ENCODE measurements at regions not wholly inside any gene's neighbourhood (a gene's known extent, or its start where the extent isn't known, plus 50 kb on each side); places are given as distances from the start of the nearest gene placed in this dataset.
"Not testable (repeated sequence)": the region's sequence is repeated elsewhere in the genome, so short reads cannot be mapped to it uniquely, and the experiment has no call there.

DNA sequence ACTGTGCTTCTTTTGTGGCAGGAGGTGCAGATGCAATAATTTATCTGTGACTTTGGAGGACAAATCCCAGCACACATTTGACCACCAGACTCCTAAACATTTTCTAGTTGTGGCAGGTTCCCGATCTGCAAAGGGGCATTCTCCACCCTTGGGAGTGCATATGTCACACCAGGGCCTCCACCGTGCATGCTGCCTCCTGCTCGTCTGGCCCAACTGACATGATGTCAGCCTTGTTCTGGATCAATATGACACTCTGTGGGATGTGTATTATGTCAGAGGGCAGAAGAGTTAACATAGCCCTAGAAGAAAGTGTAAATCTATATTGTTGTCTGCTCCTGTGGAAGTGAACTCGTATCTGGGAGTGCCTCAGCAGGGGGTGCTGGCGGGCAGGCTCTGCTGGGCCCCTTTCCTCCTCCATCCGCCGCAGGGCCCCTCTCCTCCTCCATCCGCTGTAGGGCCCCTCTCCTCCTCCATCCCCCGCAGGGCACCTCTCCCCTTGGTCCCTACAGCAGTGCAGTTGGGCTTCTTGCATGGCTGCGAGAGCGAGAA lies 97.7 kb upstream of the PPP1R26 start:
- no peak for DNase-seq (ENCODE audit: low read depth)

DNA sequence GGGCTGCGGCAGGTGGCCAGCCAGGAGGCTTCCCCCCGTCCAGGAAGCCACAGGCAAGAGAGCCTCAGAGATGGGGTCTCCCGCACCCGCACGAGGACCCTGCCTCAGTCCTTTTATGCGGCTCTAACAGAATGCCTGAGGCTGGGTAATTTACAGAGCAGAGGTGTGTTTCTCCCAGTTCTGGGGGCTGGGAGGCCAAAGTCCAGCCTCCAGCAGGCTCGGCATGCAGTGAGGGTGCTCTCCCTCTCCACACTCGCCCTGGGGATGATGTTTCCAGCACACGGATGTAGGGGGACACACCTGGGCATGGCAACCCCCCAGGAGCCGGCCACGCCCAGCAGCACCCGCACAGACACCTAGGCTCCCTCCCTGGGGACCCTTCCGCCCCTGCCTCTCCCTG lies 95.4 kb upstream of the PPP1R26 start:
- no peak for DNase-seq (ENCODE audit: low read depth)

DNA sequence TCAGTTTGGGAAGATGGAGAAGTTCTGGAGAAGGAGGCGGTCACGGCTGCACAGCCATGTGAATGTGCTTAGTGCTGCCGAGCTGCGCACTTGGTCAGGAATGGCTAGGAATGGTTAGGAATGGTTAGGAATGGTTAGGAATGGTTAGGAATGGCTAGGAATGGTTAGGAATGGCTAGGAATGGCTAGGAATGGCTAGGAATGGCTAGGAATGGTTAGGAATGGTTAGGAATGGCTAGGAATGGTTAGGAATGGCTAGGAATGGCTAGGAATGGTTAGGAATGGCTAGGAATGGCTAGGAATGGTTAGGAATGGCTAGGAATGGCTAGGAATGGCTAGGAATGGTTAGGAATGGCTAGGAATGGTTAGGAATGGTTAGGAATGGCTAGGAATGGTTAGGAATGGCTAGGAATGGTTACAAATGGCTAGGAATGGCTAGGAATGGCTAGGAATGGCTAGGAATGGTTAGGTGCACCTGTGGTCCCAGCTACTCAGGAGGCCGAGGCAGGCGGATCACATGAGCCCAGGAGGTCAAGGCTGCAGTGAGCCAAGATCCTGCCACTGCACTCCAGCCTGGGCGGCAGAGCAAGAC lies 94.7 kb upstream of the PPP1R26 start:
- DNase-seq (ENCODE audit: low read depth), result not testable (repeated sequence)

DNA sequence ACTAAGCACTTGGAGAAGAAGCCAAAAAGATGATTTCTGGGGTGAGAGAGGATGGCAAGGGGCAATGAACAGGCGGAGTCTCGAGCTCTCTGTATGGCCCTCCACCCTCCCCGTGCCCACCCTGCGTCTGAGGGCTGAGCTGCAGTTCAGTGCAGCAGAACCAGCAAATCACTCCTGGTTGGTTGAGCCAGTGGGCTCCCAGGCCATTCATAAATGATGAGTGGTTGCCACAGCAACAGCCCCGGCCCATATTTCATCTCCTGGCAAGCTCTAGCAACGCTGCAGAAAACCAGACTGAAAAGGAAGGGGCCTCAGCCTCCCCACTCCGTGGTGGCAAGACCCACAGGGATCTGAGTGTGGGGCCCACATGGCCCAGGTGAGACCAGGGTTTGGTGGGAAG lies 93.8 kb upstream of the PPP1R26 start:
- DNase-seq (ENCODE audit: low read depth), result no peak

DNA sequence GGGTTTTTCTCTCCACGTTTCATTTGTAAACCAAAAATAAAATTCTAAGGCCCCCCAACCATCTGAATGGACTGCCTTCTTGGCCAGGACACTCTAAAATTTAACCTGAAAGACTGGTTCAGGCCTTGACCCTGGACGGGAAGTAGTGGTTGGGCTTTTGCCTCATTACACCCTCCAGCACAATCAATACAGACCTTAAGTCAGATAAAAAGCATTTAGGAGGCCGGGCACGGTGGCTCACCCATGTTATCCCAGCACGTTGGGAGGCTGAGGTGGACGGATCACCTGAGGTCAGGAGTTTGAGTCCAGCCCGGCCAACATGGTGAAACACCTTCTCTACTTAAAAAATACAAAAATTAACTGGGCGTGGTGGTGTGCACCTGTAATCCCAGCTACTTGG lies 91.6 kb upstream of the PPP1R26 start:
- no peak for DNase-seq (ENCODE audit: low read depth)

DNA sequence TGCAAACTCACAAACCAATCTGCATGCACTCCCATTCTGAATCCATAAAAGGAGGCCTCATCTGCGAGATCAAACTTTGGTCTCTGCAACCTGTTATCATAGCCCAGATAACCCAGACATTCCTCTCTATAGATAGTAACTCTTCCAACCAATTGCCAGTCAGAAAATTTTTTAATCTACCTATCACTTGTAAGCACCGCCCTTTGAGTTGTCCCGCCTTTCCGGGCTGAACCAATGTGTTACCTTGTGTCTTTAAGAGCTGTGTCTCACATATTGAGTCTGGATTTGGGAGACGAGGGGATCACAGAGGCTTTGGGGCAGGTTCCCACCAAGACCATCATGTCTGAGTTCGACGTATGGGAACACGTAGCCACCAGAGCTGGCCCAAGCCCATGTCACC lies 91.1 kb upstream of the PPP1R26 start:
- no peak for DNase-seq (ENCODE audit: low read depth)

DNA sequence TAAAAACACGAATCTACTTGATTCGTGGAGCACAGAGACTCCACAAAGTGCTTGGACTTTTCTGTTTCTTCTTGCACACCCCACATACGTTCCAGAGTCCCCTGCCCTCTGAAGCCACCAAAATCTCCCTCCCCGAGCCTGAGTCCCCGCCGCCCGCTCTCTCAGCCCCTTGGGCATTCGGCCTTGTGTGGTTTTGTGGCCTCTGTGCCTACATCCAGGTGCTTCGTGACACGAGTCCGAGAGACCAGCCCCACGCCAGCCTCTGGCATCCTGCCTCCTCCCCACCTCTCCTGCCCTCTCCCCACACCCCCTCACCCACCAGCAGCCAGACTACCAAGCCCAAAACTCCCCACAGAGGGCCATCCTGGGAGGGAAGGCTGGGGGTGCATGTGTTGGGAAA lies 87.8 kb upstream of the PPP1R26 start:
- DNase-seq (ENCODE audit: low read depth), result no peak

DNA sequence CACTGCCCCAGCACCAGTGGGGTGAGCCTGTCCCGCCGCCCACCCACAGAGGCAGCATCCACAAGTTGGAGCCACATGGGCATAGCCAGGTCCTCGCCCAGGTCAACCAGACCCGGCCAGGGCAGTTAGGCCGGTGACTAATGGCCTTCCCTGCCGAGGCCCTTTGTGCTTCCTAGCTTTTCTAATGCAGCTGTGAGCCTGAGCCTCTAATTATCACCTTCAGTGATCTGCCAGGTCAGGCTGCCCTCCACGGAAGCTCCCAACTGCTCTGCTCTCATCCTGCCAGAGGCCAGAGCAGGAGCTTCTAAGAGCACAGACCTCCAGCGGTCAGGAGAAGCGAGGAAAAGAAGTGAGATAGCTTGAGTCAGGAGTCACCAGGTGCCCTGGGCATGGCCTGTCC lies 87.1 kb upstream of the PPP1R26 start:
- DNase-seq (ENCODE audit: low read depth), result no peak

DNA sequence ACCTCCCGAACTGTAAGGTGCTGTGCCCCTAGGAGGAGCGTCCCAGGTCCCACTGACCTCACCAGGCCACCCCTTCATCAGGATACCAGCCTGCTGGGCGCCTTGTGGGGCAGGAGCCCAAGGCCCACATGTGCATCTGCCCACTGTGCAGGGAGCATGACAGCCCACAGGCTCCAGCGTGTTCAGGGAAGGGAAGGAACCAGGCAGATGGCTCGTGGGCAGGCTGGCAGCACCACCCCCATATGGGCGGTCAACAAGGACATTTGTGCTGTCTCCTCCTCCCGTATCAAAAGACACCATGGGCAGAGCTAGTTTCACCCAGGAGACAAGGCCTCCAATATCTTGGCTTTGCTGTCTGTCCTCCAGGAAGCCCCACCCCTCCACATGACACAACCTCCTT lies 85.5 kb upstream of the PPP1R26 start:
- no peak for DNase-seq (ENCODE audit: low read depth)

DNA sequence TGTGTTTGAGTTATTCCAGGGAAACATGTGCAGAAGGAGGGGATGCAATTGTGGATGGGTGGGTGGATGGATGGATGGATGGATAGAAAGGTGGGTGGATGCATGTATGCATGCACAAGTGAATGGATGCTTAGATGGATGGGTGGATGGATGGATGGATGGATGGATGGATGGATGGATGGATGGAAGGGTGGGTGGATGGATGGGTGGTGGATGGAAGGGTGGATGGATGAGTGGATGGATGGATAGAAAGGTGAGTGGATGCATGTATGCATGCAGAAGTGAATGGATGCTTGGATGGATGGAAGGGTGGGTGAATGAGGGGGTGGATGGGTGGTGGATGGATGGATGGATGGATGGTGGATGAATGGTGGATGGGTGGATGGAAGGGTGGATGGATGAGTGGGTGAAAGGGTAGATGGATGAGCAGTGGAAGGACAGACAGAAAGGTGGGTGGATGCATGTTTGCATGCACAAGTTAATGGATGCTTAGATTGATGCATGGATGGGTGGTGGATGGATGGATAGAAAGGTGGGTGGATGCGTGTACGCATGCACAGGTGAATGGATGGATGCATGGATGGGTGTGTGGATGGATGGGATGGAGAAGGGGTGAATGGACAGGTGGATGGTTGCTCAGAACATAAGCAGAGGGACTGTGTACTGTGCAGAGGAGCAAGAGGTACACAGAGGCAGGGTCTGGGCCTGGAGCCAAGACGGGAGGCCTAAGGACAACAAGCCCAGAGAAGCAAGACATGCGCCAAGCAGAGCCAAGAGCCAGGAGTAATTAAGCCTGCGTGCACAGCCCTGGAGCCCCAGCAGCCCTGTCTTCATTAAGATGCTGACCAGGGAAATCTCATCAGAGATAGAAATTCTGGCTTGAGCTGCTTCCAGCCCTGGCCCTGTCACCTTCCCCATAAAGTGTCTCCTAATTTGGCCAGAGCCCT lies 84.6 kb upstream of the PPP1R26 start:
- no peak for DNase-seq (ENCODE audit: low read depth)

DNA sequence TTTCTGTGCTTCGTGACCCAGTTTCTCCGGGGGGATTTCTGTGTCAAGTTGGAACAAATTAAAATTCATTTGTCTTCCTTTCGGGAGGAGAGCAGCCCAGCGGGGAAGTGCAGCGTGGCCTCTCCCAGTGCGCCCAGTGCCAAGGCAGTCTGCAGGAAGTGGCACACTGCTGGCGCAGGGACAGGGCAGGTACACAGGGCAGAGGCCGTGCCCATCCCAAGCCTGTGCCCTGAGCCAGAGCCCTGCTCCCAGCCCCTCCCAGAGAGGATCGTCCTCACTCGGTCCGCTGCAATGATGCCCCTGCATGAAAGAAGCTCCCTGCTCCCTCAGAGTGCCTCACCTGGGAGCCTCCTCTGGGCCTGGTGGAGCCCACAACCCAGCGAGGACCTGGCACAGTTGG lies 82.4 kb upstream of the PPP1R26 start:
- no peak for DNase-seq (ENCODE audit: low read depth)

DNA sequence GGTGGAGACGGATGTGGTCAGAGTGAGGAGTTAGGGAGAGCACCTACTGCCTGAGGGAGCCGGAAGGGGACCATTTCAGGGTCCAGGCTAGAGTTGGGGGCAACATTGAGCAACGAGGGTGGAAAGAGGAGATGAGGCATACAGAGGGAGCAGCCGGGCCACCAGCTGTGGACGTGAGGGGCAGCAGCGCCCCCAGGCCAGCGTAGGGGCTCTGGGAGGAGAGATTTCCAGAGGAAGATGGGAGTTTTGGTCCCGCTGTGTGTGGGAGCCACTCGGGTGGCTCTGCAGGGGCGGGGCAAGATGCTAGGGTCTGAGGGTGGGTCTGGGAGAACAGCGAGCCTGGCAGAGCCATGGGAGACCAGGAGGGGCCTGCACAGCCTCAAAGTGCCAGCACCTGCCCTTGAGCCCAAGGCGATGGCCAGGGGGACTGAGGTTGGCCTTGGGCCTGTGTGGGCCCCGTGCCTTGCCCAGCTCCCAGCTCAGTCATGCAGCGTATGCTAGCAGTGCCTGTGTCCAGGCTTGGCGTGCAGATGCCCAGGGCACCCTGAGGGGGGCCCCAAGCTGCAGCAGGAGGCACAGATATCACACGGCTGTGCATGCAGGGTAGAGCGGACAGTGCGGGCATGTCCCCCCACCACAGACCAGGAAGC lies 80.5 kb upstream of the PPP1R26 start:
- no peak for DNase-seq (ENCODE audit: low read depth)

DNA sequence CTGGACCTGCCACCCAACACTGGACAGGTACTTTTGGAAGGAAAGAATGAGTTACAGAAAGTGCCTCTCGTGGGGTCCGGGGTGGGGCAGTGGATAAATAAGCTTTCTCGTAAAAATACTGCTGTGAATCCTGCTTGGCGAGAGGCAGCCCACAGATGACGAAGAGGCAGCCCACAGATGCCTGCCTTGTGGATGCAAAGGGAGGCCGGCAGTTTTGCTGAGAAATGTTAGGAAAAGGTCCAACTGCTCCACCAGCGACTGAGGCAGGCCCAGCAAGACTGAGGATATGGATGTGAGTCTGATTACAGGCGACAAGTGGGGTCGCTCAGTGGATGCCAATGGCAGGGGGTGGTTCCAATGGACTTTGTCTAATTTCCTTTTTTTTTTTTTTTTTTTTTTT lies 79.1 kb upstream of the PPP1R26 start:
- no peak for DNase-seq (ENCODE audit: low read depth)

DNA sequence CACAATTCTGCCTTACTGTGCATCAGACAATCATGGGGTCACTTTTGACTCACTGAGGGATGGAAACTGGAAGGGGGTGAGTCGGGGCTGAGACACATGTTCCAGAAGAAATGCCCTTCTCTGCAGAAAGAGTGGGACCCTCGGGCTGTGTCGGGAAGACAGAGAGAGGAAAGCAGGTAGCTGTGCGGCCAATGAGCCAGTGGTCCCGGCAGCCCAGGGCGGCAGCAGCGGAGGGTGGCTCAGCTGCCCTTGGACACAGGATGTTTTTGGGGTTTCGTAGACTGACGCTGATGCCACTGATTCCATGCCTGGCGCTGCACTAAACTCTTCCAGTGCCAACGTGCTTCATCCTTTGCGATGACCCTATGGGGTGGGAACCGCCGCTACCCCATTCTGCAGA lies 78.4 kb upstream of the PPP1R26 start:
- DNase-seq (ENCODE audit: low read depth), result no peak

DNA sequence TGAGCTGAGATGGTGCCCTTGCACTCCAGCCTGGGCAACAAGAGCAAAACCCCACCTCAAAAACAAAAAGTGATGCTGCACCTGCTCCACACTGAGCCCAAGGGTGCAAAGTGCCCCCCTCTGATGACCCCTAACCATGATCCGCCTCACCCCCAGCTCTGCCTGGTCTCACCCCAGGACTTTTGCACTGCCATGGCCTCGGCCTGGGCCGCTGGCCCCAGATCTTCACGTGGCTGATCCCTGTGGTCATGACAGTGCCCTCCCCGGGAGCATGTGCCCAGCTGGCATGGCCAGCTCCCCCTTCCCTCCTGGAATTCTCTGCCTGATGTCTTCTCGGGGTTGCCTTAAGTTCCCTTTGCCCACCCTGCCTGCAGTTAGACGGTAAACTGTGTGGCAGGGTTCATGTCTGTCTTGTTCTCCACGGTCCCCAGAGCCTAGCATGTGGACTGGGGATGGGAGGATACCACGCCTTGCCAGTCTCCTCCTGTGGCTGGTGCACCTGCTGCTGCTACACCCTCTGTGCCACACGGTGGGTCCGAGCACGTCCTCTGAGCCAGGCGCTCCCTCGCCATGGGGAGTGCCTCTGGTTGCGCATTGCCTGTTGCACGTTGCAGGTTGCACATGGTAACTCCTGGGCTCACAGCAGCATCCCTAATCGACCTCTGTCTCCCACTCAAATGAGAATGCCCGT lies 77.4 kb upstream of the PPP1R26 start:
- no peak for DNase-seq (ENCODE audit: low read depth)

DNA sequence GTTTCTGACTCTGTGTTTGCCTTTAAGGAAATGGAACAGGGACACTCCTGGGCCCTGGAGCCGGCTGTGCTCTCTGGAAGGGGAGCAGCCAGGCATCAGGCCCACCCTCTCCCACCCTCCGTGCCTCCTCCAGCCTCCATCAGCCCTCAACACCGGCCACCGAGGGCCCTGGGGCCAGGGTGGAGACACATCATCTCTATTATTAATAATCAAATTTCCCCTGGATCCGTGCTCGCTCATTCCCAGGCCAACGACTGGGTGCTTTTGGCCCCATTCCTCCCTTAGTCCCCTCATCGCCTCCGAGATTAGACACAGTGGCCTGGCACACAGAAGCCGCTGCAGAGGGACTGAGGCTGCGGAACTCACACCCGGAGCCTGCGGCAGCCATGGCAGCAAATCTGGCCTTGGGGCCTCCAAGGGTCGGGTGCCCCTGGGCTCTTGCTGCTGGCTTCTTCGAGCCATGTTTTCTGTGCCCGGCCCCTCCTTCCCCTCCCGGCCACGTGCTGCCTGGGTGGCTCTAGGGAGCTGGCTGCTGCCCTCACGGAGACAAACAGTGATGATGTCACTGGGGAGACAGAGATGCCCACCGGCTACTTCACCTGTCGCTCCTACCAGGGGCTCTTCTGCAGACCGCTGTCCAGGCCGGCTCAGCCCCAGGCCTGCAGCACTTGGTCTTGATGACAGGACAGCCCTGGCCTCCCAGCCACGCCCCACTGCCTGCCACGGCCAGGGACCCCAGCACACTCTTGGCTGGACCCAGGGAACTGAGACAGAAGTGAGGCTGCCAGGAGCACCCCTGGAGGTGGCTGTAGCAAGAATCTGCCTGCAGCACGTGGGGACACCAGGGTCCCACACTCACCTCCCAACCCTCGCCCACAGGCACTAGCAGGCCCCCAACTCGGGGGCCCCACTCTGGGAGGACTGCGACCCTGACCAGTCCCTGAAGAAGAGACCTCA lies 76.6 kb upstream of the PPP1R26 start:
- DNase-seq (ENCODE audit: low read depth), result no peak

DNA sequence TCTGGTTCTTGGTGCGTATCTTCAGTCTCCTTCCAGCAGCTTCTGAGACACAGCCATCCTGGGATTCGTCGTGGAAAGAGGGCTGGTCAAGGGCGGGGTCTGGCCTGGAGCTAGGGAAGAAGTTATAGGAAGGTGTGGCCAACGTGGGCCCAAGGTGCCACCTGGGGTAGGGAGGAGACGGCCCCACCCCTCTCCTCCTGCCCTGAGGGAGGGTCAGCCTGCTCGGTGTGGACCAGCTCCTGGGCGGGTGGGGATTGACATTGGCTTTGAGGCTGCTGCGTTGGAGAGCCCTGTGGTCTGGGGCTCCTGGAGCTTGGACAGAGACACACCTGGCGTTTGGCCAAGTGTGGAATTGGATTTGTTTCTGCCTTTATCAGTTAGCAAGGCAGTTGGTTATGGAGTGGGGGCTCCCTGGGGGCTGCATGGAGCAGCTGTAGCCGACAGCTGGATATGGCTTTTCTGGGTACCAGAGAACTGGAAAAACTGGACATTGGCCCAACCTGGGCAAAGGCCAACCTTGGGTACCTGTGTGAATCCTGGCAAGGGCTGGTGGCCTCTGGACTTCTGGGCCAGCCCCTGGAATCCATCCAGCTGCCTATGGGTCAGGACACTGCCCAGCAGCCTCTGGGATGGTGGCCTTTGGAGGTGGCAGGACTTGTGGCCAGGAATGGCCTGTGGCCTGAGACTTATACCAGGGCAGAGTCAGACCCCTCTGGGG lies 75.7 kb upstream of the PPP1R26 start:
- no peak for DNase-seq (ENCODE audit: low read depth)

DNA sequence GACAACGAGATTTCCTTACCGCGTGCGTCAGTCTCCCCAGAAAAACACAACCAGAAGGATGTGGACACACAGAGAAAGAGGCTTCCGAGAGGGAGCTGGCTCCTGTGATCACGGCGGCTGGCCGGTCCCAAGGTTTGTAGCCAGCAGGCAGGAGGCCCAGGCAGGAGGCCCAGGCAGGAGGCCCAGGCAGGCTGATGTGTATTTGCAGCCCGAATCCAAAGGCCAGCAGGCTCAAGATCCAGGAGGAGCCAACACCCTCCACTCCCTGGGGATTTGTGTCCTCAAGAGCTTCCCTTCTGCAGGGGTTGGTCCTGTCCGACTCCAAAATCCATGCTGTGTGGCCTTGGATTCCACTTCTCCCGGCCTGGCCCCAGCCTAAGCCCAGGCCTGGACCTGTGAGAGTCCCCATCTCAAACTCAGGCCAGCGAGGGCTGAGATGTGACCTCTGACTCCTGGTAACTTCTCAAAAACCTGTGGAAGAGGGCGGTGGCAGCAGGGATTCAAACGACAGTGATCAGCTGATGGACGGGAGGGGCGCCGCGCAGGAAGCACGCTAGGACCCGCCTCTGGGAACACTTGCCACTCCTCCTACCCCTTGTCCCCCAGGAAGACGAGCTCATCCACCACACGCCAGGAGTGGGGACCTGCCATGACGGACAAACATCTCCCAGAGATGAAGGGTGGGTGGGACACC lies 75.0 kb upstream of the PPP1R26 start:
- DNase-seq (ENCODE audit: low read depth), result no peak

DNA sequence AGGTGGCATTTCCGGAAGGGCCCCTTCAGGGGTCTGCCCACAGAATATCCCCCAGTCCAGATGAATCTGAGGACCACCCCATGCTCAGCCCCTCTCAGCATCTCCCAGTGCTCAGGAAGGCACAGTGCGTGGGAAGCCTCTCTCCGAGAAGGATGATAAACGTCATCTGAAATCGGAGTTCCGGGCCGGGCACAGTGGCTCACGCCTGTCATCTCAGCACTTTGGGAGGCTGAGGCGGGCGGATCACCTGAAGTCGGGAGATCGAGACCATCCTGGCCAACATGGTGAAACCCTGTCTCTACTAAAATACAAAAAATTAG lies 74.5 kb upstream of the PPP1R26 start:
- not testable (repeated sequence) for DNase-seq (ENCODE audit: low read depth)

All from iris pigment epithelial cell (primary cell).